HL-60/S4 treated with phorbol 12-myristate 13-acetate at 8.2 ng/mL for 4 days and 3 days (cell line): ENCODE measurements at regions not wholly inside any gene's neighbourhood (a gene's known extent, or its start where the extent isn't known, plus 50 kb on each side); places are given as distances from the start of the nearest gene placed in this dataset.

Experiments
- in situ Hi-C: fragments of 300-500 bp; cut with MboI; formaldehyde crosslinking; loops from 2 replicates; pipeline ENCODE4 v1.15.0; 2022; ENCODE audit warnings: low sequenced_read_pairs

DNA sequence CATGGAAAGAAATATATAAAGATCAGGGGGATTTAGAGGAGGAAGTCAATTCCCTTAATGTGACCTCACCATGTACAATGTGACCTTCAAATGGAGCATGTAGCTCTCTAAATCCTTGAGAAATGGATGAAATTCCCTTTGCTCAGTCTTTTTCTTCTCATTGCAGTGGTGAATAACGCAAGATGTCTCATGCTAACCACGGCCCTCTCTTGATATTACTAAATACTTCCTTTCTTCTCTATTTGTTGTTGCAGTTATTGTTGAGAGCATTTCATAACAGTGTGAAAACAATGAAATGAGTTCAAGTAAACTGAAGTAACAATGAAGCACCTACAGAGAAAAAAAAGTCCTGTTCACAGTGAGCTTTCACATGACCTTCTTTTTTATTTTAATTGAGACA is 55.6 kb downstream of the ZNF281 start:
- in situ Hi-C loops, result no loop called here

DNA sequence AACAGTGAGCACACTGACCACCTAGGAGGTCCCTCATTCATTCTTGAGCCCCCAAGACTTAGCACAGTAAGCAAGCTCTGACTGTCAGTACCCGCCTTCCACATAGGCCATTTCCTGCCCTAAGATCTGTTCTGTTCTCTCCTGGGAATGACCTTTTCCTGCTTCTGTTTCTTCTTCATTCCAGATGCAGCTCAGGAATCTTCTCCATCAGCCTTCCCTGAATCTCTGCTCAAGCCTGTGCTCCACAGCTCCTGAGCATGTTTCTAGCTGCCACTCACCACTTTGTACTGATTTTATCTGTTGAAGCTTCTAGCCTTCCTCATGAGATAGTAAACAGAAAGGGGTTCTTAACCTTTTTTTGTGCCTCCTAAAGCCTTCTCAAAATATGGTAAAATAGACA is 56.6 kb downstream of the ZNF281 start:
- in situ Hi-C loops, result no loop called here

DNA sequence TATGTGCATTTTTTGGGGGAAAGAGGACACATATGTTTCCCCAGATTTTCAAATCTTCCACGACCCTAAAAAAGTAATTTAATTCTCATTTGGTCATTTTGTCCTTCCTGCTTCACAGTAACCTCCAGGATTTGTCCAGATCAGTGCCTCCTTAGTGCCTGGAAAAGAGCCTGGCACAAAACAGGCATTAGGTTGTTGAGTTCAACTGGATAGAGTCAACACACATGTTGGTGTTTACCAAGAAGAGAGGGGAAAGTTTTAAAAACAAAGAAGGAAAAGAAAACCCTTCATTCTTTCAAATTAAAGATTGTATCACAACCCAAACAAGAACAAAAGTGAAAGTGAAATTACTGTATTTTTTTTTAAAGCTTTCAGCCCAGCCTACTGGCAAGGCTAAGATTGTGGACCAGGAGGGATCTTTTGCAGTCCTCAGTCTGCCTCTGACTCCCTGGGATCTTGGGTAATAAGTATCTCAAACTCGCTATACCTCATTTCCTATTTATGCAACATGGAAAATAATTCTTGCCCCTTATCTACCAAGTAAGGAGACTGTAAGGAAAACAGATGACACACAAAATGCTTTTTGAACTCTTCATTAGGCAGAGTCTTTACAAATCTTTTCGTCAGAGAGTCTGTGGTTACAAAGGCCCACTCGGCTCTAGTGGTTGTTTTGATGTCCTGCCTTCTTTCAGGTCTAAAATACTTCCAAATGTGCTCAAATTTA is 57.8 kb downstream of the ZNF281 start:
- in situ Hi-C loops, result no loop called here

DNA sequence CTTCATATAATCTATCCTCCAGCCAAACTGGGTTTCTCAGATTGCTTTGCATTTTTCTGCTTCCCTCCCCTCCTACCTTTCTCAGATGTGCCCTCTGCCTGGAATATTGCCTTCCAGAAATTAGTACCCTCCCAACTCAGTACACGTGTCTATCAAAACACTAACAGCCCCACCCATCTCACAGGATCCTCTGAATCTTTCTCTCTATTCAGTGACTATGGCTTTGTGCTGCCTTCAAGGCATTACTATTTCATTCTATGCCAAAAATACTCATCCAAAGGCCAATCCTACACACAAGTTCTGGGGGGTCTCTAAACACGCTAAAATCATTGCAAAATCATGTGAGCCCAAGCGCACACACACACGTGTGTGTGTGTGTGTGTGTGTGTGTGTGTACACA is 58.4 kb downstream of the ZNF281 start:
- in situ Hi-C loops, result no loop called here

DNA sequence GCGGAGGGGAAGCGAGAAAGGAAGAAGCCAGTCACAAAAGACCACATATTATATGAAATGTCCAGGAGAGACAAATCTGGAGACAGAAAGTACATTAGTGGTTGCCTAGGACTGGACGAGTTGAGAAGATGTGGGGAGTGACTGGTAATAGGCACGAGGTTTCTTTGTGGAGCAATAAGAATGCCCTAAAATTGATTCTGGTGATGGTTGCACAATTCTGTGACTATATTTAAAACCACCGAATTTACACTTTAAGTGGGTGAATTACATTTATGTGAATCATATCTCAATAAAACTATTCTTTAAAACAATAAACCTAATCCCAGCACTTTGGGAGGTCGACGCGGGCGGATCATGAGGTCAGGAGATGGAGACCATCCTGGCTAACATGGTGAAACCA is 63.1 kb downstream of the ZNF281 start:
- in situ Hi-C loops, result no loop called here

DNA sequence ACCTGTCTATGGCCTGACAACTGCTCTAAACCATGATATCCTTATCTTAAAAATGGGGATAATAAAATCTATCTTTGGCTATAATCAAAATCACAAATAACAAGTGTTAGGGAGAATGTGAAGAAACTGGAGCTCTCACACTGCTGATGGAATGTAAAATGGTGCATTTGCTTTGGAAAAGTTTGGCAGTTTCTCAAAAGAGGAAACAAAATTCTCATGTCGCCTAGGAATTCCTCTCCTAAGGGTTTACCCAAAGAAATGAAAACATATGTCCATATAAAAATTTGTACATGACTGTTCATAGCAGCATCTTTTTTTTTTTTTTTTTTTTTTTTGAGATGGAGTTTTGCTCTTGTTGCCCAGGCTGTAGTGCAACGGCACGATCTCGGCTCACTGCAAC is 64.3 kb downstream of the ZNF281 start:
- in situ Hi-C loops, result no loop called here

DNA sequence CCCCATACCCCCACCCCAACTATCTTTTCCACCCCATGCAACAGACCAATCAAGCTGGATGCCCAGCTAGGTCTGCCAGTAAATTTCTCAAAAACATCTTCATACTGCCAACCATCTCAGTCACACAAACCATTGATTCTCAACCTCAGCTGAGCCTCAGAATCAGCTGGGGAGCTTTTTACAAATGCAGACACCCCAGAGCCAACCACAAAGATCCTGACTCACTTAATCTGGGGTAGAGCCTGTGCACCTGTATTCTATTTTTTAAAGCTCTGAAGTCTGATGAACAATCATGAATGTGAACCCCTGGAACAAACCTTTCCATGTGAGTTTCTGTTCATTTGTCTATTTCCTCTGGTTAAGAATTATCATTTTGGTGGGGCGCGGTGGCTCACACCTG is 66.0 kb downstream of the ZNF281 start:
- in situ Hi-C loops, result no loop called here

DNA sequence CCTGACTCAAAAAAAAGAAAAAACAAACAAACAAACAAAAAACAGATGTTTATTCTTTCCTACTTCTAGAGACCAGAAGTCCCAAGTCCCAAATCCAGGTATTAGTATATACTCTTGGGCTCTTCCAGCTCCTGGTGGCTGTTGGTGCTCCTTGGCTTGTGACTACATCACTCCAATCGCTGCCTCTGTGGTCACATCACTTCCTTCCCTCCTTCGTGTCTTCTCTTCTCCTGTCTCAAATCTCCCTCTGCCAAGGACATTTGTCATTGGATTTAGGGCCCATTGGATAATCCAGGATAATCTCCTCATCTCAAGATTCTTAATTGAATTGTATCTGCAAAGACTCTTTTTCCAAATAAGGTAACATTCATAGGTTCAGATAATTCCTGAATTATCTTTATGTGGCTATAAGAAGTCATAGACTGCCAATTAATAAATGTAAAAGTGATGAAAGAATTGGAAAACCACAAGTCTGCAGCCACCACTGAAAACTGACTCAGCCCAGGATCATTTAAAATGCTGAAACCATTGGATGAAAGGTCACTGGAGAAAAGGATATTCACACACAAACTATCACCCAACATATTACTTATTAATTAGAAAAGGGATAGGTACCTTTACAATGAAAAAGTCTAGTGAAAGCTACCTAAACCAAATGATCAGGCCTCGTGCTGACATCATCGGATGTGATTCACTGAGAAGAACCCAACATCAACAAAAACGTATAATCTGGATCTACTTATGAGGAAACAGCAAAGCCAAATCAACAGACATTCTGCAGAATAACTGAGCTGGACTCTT is 67.1 kb downstream of the ZNF281 start:
- in situ Hi-C loops, result no loop called here

DNA sequence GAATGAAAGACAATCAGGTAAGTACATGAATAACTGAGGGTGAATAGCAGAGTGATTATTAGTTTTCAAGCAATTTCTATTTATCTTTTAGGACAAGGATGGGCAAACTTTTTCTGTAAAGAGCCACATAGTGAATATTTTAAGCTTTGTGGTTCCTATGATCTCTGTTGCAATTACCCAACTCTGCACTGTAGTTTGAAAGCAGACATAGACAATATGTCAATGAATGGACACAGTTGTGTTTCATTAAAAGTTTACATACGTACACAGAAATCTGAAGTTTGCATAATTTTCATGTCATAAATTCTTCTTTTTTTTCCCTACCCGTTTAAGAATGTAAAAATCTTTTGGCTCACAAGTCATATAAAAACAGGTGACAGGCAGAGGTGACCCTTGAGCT is 71.4 kb downstream of the ZNF281 start:
- in situ Hi-C loops, result no loop called here

DNA sequence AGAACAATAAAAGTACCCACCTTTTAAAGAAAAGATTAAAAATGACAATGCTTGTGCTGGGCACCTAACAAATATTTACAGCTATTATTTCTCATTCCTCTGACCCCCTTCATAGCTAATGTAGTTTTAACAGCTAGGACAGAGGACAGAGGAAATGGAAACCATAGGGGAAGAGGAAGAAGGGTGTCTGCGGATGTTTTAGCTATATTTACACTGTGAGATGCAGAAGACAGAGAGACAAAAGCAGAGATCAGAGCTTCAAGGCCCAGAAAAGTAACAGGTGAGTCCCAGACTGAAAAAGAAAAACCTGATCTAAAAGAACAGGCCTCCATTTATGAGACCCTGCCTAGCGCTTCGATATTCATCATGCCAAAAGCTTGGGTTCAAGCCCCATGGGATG is 72.0 kb downstream of the ZNF281 start:
- in situ Hi-C loops, result no loop called here

DNA sequence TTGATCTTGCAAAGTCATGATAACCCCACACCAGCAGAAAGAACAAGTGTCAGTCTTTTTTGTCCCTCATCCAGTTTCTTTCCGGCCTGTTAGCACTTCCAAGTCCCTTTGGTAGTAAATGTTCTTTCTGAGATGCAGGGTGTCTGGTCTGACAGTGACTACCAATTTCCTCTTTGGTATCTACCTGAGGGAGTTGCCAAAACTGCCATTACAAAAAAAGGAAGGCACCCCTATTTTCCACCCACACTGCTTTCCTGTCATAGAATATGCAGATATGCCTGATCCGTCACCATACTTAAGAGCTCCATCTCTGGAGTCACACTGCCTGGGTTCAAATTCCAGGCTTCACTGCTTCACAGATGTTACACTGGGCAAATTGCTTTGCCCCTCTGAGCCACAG is 72.4 kb downstream of the ZNF281 start:
- in situ Hi-C loops, result no loop called here

DNA sequence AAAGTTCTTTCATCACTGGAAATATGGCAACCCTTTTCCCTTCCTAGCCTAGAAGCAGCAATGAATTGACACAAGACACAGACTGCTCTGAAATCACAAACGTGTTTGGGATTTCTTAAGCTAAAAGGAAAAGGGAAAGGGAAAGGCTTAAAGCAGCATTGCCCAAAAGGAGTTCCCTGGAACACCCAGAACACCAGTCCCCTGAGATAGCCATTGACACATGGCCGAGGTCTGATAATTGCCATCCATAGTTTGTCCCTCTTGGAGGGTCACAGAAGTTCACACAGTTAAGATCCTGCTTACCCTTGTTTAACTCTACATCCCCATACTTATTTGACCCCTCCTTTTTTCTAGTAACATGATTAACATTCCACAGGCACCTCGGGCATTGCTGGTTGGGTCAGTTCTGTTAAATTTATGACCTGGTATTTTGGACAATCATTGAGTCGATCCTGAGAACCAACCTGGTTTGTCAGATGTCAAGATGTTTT is 72.9 kb downstream of the ZNF281 start:
- in situ Hi-C loops, result no loop called here

DNA sequence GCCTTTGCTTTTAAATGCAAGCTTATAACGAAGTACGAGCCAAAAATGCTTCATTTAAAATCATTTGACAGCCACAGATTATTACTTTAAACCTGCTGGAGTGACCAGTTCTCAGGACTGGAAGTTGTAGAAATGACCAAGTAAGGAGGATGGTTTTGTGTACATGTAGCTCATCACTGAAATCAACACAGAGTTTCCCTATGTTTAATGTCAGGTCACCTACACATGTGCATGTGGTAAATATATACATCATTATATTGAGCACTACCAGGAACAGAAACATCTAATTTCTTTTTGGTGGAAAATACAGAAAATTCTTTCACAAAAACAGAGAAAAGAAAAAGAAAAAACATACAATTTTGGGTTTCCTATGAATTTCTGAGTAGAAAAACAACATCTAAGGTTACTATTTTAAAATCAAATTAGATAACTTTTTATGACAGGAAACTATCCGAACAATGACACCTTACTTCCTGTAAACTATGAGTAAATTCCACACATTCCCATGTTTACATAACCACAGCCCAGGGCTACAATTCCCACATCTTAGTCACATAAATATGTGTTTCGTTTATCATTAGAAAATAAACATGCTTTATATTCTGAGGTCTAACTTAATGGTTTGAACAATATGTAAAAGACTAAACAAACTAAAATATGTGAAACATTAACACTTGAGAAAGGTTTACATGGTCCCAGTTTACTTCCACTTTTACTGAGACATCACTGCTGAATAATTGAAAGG is 73.6 kb downstream of the ZNF281 start:
- in situ Hi-C loops, result no loop called here

DNA sequence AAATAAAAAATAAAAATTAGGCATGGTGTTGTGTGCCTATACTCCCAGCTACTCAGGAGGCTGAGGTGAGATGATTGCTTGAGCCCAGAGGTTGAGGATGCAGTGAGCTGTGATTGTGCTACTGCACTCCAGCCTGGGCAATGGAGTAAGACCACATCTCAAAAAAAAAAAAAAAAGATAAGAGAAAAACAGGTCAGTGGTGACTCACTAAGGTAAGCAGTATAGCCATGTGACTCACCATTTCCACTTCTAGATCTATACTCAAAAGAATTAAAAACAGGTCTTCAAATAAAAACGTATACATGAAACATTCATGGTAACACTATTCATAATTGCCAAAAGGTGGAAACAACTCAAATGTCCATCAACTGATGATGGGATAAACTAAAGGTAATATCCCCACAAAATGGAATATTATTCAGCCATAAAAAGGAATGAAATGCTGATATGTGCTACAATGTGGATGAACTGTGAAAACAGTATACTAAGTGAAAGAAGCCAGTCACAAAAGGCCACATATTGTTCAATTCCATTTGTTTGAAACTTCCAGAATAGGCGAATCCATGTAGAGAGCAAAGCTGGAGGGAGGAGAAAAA is 75.1 kb downstream of the ZNF281 start:
- in situ Hi-C loops, result no loop called here

DNA sequence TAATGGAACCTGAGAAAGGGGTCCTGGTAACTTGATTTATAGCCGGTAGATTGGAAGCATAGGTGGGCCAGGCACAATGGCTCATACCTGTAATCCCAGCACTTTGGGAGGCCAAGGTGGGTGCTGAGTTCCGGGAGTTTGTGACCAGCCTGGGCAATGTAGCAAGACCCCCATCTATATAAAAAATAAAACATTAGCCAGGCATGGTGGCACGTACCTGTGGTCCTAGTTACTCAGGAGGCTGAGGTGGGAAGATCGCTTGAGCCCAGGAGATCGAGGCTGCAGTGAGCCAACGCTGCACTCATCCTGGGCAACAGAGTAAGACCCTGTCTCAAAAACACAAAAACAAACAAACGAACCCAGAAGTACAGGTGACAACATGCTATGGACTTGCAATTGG is 76.5 kb downstream of the ZNF281 start:
- in situ Hi-C loops, result no loop called here

DNA sequence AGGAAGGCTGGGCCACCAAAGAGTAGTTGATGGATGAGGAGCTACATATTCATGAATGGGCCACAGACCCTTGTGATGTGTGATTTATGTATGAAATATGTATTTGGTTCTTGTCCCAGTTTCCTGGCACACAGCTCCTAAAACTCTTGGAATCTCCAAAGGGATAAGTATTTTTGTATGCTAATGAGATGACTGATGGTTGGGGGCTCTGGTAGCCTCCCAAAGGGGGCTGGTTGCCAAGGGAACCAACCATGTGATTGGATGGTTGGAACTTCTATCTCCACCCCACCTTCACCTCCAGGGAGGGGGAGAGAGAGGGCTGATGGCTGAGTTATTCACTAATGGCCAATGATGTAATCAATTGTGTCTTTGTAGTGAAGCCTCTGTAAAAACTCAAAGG is 77.1 kb downstream of the ZNF281 start:
- in situ Hi-C loops, result no loop called here

DNA sequence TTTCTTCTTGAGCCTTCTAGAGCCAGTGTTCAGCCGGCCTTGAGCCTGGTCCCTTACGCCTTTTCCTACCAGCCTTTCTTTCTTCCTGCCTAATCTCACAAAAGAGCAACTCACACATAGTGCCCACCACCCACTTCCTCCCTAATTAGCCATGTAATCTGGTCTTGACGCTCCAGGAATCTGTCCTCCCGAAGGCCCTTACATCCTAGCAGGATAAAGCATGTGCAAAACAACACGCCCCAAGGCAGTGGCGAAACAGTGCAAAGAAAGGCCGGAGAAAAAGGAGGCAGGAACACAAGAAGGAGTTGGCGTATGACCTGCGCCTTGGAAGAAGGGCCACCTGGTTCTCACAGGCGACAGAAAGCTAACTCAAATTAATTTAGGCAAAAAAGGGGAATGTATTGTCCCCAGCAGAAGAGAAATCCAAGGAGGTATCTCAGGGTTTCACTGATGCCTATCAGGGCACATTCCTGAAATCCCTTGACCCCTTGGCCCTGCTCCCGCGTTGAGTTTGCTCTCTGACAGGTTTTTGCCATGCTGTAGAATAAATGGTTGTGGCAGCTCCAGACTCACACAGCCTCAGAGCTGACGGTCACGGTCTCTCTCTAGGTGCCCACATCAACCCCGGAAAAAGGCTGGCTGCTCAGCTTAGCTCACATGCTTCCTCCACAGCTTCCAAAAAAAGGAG is 79.0 kb downstream of the ZNF281 start:
- in situ Hi-C loops, result no loop called here

DNA sequence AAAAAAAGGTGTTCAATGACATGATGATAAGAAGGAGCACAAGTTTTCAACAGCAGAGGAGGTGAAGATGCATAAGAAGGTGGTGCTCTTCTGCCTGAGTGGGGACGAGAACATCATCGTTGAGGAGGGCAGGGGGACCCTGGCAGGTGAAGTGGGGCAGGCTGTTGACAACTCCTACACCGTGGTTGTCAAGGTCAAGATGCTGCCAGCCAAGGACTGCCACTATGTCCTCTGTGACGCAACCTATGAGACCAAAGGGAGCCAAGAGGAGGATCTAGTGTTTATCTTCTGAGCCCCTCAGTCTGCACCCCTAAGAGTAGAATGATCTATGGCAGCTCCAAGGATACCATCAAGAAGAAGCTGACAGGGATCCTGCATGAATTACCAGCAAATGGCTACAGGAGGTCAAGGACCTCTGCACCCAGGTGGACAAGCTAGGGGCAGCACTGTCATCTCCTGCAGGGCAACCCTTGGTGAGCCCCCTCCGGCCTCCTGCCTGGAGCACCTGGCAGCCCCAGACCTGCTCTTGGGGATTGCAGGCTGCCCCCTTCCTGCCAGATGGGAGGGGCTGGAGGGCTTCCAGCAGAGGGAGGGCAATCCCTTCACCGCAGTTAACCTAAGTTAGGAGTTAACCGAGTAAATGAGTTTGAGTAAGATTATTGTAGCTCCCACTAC is 80.5 kb downstream of the ZNF281 start:
- in situ Hi-C loops, result no loop called here

DNA sequence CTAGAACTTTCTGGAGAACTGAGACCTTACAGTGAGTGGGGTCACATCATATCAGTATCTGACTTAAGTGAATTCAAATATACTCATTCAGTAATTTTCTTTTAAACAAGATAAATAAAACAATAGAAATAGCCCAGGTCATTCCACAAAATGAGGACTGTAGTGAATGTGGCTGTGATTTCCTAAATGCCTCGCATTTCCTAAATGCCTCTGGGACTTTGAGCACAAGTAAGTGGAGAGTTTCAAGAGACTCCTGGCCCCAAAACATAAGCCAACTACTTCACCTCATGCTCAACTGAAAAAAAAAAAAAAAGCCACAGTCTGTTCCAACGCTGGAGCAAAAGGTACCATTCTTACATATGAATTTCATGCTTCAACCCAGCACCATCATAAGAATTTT is 81.5 kb downstream of the ZNF281 start:
- in situ Hi-C loops, result no loop called here

DNA sequence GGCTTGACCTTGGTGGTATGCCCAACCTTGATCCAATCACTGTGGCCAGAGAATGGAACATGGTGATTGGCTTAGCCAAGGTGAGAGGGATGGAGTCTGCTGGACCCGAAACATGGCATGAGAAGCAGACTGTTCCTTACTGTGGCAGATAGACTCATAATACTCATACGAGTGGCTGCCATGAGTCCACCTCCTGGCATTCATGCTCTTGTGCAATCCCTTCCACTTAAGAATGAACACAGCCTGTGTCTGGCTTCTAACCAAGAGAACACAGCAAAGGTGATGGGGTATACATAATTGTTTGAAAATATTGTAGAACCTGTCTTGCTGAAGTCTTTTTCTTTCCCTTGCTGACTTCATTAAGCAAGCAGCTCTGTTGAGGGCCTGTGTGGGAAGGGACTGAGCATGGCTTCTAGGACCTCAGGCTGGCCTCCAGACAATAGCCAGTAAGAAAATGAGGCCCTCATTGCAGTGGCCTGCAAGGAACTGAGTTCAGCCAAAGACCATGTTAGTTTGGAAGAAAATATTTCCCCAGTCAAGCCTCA is 85.9 kb downstream of the ZNF281 start:
- in situ Hi-C loops, result no loop called here
